ENCODE measurements at regions not wholly inside any gene's neighbourhood (a gene's known extent, or its start where the extent isn't known, plus 50 kb on each side); places are given as distances from the start of the nearest gene placed in this dataset.

DNA sequence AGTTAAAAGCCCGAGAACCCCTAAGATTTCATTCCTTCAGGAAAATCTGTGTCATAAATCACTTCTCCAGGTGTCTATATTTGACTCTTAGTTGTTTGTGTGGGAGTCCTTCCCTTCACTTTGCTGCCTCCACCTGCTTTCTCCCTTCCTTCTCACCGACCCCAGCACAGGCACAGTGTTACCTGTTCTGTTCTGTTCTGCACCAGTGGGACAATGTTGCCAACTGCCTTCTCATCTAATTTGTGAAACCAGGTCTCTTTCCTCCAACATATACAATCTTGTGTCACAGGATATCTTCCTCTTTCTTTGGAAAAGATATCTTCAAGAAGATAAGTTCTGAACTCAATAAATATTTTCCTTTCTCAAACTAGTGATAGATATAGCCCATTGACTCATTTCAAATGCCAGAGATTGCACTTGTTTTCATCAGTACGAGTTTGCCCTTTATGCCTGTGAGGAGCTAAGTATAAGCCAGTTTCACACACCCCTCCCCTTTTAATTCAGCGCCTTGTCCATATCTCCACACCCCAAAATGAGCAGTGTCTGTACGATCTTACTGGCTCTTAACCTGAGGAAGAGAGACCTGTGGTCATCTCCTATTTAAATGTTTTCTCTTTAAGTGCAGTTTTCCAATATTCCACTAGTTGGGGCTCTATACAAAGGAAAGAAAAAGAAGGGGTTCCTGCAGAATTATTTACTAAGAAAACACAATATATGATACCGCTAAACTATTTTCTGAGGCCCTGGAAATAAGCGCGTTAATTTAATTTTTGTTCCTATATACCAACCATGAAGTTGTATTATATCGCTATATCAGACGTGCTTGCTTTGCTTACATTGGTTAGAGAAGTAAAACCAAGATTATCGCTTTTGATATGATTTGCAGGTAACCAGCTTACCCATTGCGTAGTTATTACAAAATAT, 81.6 kb upstream of the PREP start:
- peak; percentile 28 to 76 for DNase-seq

GRCh38 chr6:105483492-105483891, 80.6 kb upstream of the PREP start:
- no peak for DNase-seq

DNA sequence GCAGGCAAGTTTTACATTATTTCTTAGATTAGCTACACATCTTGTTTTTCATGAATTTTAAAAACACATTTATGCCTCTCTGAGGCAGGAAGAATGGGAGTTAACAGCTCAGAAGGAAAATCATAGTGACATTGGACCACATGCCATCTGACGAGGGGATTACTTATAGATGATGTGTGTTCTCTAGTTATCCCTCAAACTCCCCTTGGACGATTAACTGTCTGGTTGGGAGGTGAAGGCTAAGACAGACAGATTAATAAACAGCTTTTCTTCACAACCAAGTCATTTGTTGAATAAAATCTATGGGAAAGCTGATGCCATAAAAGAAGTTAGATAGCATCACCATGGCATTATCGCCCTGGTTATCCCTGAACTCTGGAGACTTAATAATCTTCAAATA, 80.0 kb upstream of the PREP start:
- DNase-seq, result no peak

GRCh38 chr6:105482227-105482844, 79.5 kb upstream of the PREP start:
- DNase-seq, result no peak

- DNase-seq, result no peak
These were observed 74.1 kb upstream of the PREP start for GRCh38 chr6:105476978-105477377.

- no peak for DNase-seq
These were observed 71.4 kb upstream of the PREP start for GRCh38 chr6:105474234-105474633.

DNA sequence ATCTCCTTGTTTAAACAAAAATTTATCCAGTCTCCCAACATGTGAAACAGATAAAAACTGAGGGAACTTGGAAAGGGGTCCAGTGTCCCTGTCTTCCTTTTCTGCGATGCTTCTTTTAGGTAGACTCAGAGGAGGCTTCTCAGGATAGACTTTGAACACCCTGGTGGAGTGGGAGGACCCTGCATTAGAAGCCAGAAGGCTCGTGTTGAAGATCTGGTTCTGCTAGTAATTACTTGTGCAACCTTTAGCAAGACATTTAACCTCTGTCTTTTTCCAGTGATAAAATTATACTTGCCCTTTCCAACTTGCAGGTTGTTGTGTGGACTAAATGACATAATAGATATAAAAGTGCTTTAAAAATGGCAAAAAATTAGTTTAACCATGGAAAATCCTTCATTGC, 67.1 kb upstream of the PREP start:
- no peak for DNase-seq

DNA sequence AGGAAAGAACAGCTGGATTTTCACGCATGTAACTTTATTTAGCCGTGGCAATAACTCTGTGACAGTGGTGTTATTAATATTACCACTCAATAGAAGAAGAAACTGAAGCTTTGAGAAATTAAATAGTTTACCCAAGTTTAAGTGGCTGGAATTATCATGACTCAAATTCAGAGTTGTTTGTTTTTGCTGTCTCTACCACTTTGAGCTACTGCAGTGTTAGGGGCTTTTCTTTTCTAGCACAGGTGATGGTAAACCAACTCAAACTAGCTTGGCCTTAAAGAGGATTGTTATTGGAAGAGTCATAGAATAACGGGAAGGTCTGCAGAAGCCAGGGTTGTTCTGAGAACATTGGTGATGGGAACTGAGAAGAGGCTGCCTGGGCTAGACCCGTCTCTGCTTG, 66.0 kb upstream of the PREP start:
- DNase-seq, result no peak

DNA sequence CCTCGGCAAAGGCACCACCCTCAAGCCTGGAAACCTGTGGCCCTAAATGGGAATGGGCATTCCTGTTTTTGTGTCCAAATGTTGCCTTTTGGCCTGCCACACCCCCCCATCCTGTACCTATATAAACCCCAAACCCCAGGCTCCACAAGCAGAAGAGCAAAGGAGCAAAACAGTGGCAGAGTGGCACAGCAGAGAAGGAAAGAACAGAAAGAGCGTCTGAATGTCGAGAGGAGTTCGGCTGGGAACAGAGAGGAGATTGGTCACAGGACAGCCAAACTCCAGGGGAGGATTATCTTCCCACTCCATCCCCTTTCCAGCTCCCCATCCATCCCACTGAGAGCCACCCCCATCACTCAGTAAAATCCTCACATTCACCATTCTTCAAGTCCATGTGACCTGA, 58.0 kb upstream of the PREP start:
- DNase-seq, result no peak

DNA sequence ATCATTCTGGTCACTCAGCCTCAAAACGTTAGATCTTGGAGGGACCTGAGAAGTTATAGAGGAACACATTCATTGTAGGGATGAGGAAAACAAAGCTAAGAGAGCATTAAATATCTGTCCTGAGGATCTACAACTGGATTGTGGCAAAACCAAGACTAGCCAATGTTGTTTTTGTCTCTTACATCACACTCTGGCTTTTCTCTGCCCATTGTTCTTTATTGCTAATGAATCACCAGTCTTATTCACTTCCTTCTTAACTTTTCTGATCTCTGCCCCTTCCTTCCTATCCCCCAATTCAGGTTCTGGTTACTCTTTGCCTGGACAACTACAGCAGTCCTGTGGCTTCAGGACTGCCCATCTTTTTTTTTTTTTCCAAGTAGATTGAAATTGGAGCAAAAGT, 57.0 kb upstream of the PREP start:
- no peak for DNase-seq

- no peak for DNase-seq
These were observed 56.2 kb upstream of the PREP start for GRCh38 chr6:105459049-105459448.

DNA sequence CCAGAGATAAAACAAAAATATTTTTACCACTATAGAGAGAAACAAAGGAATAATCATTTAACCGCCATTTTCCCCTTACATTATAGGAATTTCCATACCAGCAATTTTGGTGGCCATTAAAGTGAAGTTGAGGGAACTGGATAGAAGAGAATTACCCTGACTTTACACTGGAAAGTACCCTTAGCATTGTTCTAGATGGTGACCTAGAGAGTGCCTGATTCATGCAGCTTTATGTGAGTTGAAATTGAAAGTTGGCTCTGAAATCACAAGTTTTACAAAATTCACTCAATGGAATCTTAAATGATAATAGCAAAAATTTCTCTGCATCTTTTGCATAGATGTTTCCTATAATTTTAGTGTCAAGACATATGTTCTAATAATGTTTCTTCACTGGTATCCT, 55.7 kb upstream of the PREP start:
- DNase-seq, result no peak

- no peak for DNase-seq
These were observed 55.2 kb upstream of the PREP start for GRCh38 chr6:105458084-105458483.

- no peak for DNase-seq
These were observed 51.1 kb upstream of the PREP start for GRCh38 chr6:105453968-105454367.

GRCh38 chr6:105452924-105453756, 50.3 kb upstream of the PREP start:
- DNase-seq, result peak; percentile 66 to 76
